Naive thymus-derived CD4-positive, alpha-beta T cell (primary cell): ENCODE measurements at regions not wholly inside any gene's neighbourhood (a gene's known extent, or its start where the extent isn't known, plus 50 kb on each side); places are given as distances from the start of the nearest gene placed in this dataset.
"Not testable (repeated sequence)": the region's sequence is repeated elsewhere in the genome, so short reads cannot be mapped to it uniquely, and the experiment has no call there.

ENCODE experiments used
- ATAC-seq: fragments of 150-1000 bp; cut with Tn5 transposase; 2 replicates; pipeline ENCODE4 v1.10.0; 2021; ENCODE audit warnings: mild to moderate bottlenecking, moderate library complexity
- CTCF ChIA-PET: fragments of 350-600 bp; sonication (Branson Sonifier 250); formaldehyde crosslinking; loops from one replicate; lab custom pipeline; 2021; ENCODE audit warnings: antibody characterized with exemption; lab: Charles Lee
- POLR2A ChIA-PET: fragments of 350-600 bp; sonication (Branson Sonifier 250); formaldehyde crosslinking; loops from one replicate; lab custom pipeline; 2021; ENCODE audit warnings: antibody characterized with exemption, inconsistent platforms; lab: Charles Lee
- DNase-seq, 9 donors: peaks; one replicate each; pipeline versions ENCODE4 v3.0.0 to v3.0.0-alpha.2; 2020 to 2022; ENCODE audit warnings: mixed read lengths in 1 of 9
- H3K27ac ChIP-seq: one replicate; pipeline ENCODE4 v1.7.0; 2013; ENCODE audit warnings: mild to moderate bottlenecking, low read depth, low read length, moderate library complexity
- H3K27me3 ChIP-seq, 2 donors: one replicate each; pipeline ENCODE4 v1.7.0; 2013; ENCODE audit warnings: low read length in 2 of 2, mild to moderate bottlenecking in 2 of 2, moderate library complexity in 2 of 2; ENCODE audit not compliant: control insufficient read depth in 2 of 2, insufficient read depth in 2 of 2
- H3K36me3 ChIP-seq, 3 experiments: 1 replicate in 2 of 3; 2 replicates in 1 of 3; pipeline ENCODE4 v1.7.0; 2013; ENCODE audit warnings: low read length in 3 of 3, mild to moderate bottlenecking in 3 of 3, moderate library complexity in 1 of 3; ENCODE audit not compliant: insufficient read depth in 3 of 3, control insufficient read depth in 2 of 3
- H3K4me1 ChIP-seq, 2 donors: one replicate each; pipeline ENCODE4 v1.7.0; 2013; ENCODE audit warnings: low read length in 2 of 2, mild to moderate bottlenecking in 2 of 2, moderate library complexity in 1 of 2; ENCODE audit not compliant: control insufficient read depth in 2 of 2, insufficient read depth in 2 of 2
- H3K4me3 ChIP-seq: 2 replicates; pipeline ENCODE4 v1.7.0; 2013; ENCODE audit warnings: mild to moderate bottlenecking, low read length
- H3K9me3 ChIP-seq, 3 experiments: 1 replicate in 2 of 3; 2 replicates in 1 of 3; pipeline ENCODE4 v1.7.0; 2013; ENCODE audit warnings: low read length in 3 of 3; ENCODE audit not compliant: control insufficient read depth in 2 of 3
- H3K27ac Mint-ChIP-seq, 9 donors: one replicate each; pipeline ENCODE4 v1.8.0; 2020 to 2022; ENCODE audit warnings: mixed read lengths in 9 of 9, mild to moderate bottlenecking in 8 of 9, moderate library complexity in 5 of 9, inconsistent platforms in 2 of 9
- H3K27me3 Mint-ChIP-seq, 5 donors: one replicate each; pipeline ENCODE4 v1.8.0; 2021 to 2022; ENCODE audit warnings: mixed read lengths in 5 of 5, mild to moderate bottlenecking in 1 of 5
- H3K36me3 Mint-ChIP-seq, 5 donors: one replicate each; pipeline ENCODE4 v1.8.0; 2020 to 2022; ENCODE audit warnings: mixed read lengths in 5 of 5, mild to moderate bottlenecking in 3 of 5, inconsistent platforms in 1 of 5
- H3K4me1 Mint-ChIP-seq, 7 donors: one replicate each; pipeline ENCODE4 v1.8.0; 2020 to 2022; ENCODE audit warnings: mixed read lengths in 7 of 7, mild to moderate bottlenecking in 3 of 7, inconsistent platforms in 1 of 7
- H3K4me3 Mint-ChIP-seq, 10 donors: one replicate each; pipeline ENCODE4 v1.8.0; 2020 to 2022; ENCODE audit warnings: mild to moderate bottlenecking in 10 of 10, mixed read lengths in 10 of 10, moderate library complexity in 6 of 10, inconsistent platforms in 2 of 10
- H3K9me3 Mint-ChIP-seq, 11 donors: one replicate each; pipeline ENCODE4 v1.8.0; 2020 to 2022; ENCODE audit warnings: mixed read lengths in 11 of 11, mild to moderate bottlenecking in 4 of 11, inconsistent platforms in 1 of 11, moderate library complexity in 1 of 11
- intact Hi-C, 2 donors: fragments of 100-400 bp; cut with micrococcal nuclease; formaldehyde crosslinking; loops; one replicate each; pipeline ENCODE4 v1.15.1; 2023

- H3K4me3 Mint-ChIP-seq = no peak overlapping the region
- DNase-seq = no peak
- H3K27ac Mint-ChIP-seq = no peak overlapping the region
- no peaks in the 10 kb centered on the region for H3K36me3 ChIP-seq
- H3K27ac ChIP-seq = no peak overlapping the region
- peaks cover 8 to 30% (median 29%) of the 10 kb centered on the region in 7 donors for H3K4me1 Mint-ChIP-seq
- peaks cover 0 to 15% (median 0%) of the 10 kb centered on the region in 5 donors for H3K27me3 Mint-ChIP-seq
- H3K36me3 Mint-ChIP-seq = peaks cover 0 to 10% (median 8%) of the 10 kb centered on the region in 5 donors
- H3K9me3 ChIP-seq = peaks cover 8 to 28% (median 12%) of the 10 kb centered on the region in 3 experiments
- H3K4me3 ChIP-seq = no peak overlapping the region
- intact Hi-C loops = no loop called here
- no peaks in the 10 kb centered on the region for H3K27me3 ChIP-seq
- CTCF ChIA-PET = no interaction called here
- H3K9me3 Mint-ChIP-seq = peaks cover 14 to 75% (median 25%) of the 10 kb centered on the region in 11 donors
- ATAC-seq = no peak
- peaks cover 17 to 18% of the 10 kb centered on the region in 2 donors for H3K4me1 ChIP-seq
- POLR2A ChIA-PET = no interaction called here
Observed at GRCh38 chr22:47497666-47498065, 735.2 kb downstream of the TBC1D22A start.

- ChIA-PET POLR2A (no interaction called here), CTCF (no interaction called here)
- H3K27me3 Mint-ChIP-seq = peaks cover 0 to 6% (median 4%) of the 10 kb centered on the region in 5 donors
- Histone ChIP-seq H3K27ac (peak overlapping the region; percentile 51), H3K27me3 (no peaks in the 10 kb centered on the region), H3K9me3 (peaks cover 8 to 26% (median 12%) of the 10 kb centered on the region in 3 experiments), H3K36me3 (no peaks in the 10 kb centered on the region), H3K4me1 (peaks cover 17 to 18% of the 10 kb centered on the region in 2 donors), H3K4me3 (no peak overlapping the region)
- ATAC-seq (peak; percentile 34), DNase-seq (peak in 3 of 9 donors; percentile 4 to 24 (median 18))
- peak overlapping the region; percentile 52 to 92 (median 74) for H3K27ac Mint-ChIP-seq
- intact Hi-C loops = no loop called here
- H3K36me3 Mint-ChIP-seq = peaks cover 0 to 10% (median 8%) of the 10 kb centered on the region in 5 donors
- H3K4me1 Mint-ChIP-seq = peaks cover 8 to 35% (median 29%) of the 10 kb centered on the region in 7 donors
- peak overlapping the region; percentile 4 to 73 (median 58) for H3K4me3 Mint-ChIP-seq
- H3K9me3 Mint-ChIP-seq = peaks cover 10 to 52% (median 16%) of the 10 kb centered on the region in 11 donors
Observed at GRCh38 chr22:47495110-47495509, 732.7 kb downstream of the TBC1D22A start.

- intact Hi-C loops, POLR2A ChIA-PET, DNase-seq, H3K4me1 ChIP-seq, H3K36me3 Mint-ChIP-seq, H3K27me3 Mint-ChIP-seq, ATAC-seq, H3K4me3 Mint-ChIP-seq, H3K27ac ChIP-seq, H3K4me1 Mint-ChIP-seq, CTCF ChIA-PET, H3K27ac Mint-ChIP-seq, H3K36me3 ChIP-seq, H3K4me3 ChIP-seq, H3K27me3 ChIP-seq, H3K9me3 ChIP-seq: not testable (repeated sequence)
- H3K9me3 Mint-ChIP-seq = peaks cover 0 to 14% (median 2%) of the 10 kb centered on the region in 11 donors
Observed at GRCh38 chr22:47488131-47488530, 725.7 kb downstream of the TBC1D22A start.

- Histone ChIP-seq H3K27ac (no peak overlapping the region), H3K27me3 (no peaks in the 10 kb centered on the region), H3K36me3 (no peaks in the 10 kb centered on the region), H3K4me3 (no peak overlapping the region), H3K4me1 (peaks cover 0 to 4% of the 10 kb centered on the region in 2 donors), H3K9me3 (no peaks in the 10 kb centered on the region)
- Mint-ChIP-seq H3K27me3 (peaks cover 0 to 9% (median 5%) of the 10 kb centered on the region in 5 donors), H3K4me3 (peak overlapping the region in 5 of 10 donors; percentile 12 to 48 (median 47)), H3K27ac (peak overlapping the region in 1 of 9 donors; percentile 53), H3K4me1 (peaks cover 0 to 4% (median 0%) of the 10 kb centered on the region in 7 donors), H3K9me3 (peaks cover 0 to 6% (median 0%) of the 10 kb centered on the region in 11 donors), H3K36me3 (no peaks in the 10 kb centered on the region)
- no peak for DNase-seq
- intact Hi-C loops = no loop called here
- ATAC-seq = no peak
- ChIA-PET POLR2A (no interaction called here), CTCF (no interaction called here)
Observed at GRCh38 chr22:47486569-47487312, 724.3 kb downstream of the TBC1D22A start.

GRCh38 chr22:47484960-47485569, 722.6 kb downstream of the TBC1D22A start:
- Histone ChIP-seq H3K4me3 (no peak overlapping the region), H3K36me3 (no peaks in the 10 kb centered on the region), H3K27ac (no peak overlapping the region), H3K27me3 (no peaks in the 10 kb centered on the region), H3K4me1 (peaks cover 0 to 4% of the 10 kb centered on the region in 2 donors), H3K9me3 (no peaks in the 10 kb centered on the region)
- H3K27ac Mint-ChIP-seq = peak overlapping the region in 1 of 9 donors; percentile 18
- peak overlapping the region in 2 of 10 donors; percentile 10 to 38 for H3K4me3 Mint-ChIP-seq
- H3K27me3 Mint-ChIP-seq = peaks cover 0 to 16% (median 5%) of the 10 kb centered on the region in 5 donors
- DNase-seq = no peak
- no peak for ATAC-seq
- intact Hi-C loops = no loop called here
- no peaks in the 10 kb centered on the region for H3K9me3 Mint-ChIP-seq
- CTCF ChIA-PET = no interaction called here
- POLR2A ChIA-PET = no interaction called here
- no peaks in the 10 kb centered on the region for H3K36me3 Mint-ChIP-seq
- H3K4me1 Mint-ChIP-seq = no peaks in the 10 kb centered on the region

- H3K27me3 Mint-ChIP-seq = peaks cover 6 to 38% (median 11%) of the 10 kb centered on the region in 5 donors
- DNase-seq = no peak
- H3K4me3 Mint-ChIP-seq = no peak overlapping the region
- no peaks in the 10 kb centered on the region for H3K36me3 Mint-ChIP-seq
- intact Hi-C loops = no loop called here
- no peaks in the 10 kb centered on the region for H3K36me3 ChIP-seq
- no peaks in the 10 kb centered on the region for H3K9me3 ChIP-seq
- H3K4me1 ChIP-seq = peaks cover 0 to 10% of the 10 kb centered on the region in 2 donors
- no peaks in the 10 kb centered on the region for H3K9me3 Mint-ChIP-seq
- ChIA-PET CTCF (no interaction called here), POLR2A (no interaction called here)
- no peak overlapping the region for H3K27ac ChIP-seq
- no peak overlapping the region for H3K27ac Mint-ChIP-seq
- no peaks in the 10 kb centered on the region for H3K27me3 ChIP-seq
- no peak for ATAC-seq
- H3K4me3 ChIP-seq = no peak overlapping the region
- peaks cover 0 to 17% (median 17%) of the 10 kb centered on the region in 7 donors for H3K4me1 Mint-ChIP-seq
Observed at GRCh38 chr22:47476231-47476630, 713.8 kb downstream of the TBC1D22A start.
